Right lobe of liver (tissue), 6 donors: ENCODE measurements at regions not wholly inside any gene's neighbourhood (a gene's known extent, or its start where the extent isn't known, plus 50 kb on each side); places are given as distances from the start of the nearest gene placed in this dataset.
"Not testable (repeated sequence)": the region's sequence is repeated elsewhere in the genome, so short reads cannot be mapped to it uniquely, and the experiment has no call there.

Experiments
- ATAC-seq, 4 donors: fragments of 200-7000 bp; cut with Tn5 transposase; one replicate each; pipeline ENCODE4 v1.9.1; 2020; ENCODE audit warnings: mild to moderate bottlenecking in 4 of 4, moderate library complexity in 4 of 4
- DNase-seq, 3 donors: peaks; one replicate each; pipeline ENCODE4 v3.0.0-alpha.2; 2020
- H3K27ac ChIP-seq, 3 donors: fragments of 200-600 bp; one replicate each; pipeline ENCODE4 v1.8.0; 2022
- H3K27me3 ChIP-seq, 2 donors: fragments of 200-600 bp; one replicate each; pipeline ENCODE4 v1.8.0; 2022
- H3K36me3 ChIP-seq, 4 donors: fragments of 200-600 bp; sonication (generic) in 1 of 4; one replicate each; pipeline versions ENCODE4 v1.5.1 to v1.8.0; 2017 to 2022; ENCODE audit warnings: control low read depth in 1 of 4
- H3K4me1 ChIP-seq, 4 donors: fragments of 200-600 bp; sonication (generic) in 1 of 4; one replicate each; pipeline versions ENCODE4 v1.5.1 to v1.8.0; 2017 to 2022; ENCODE audit warnings: control low read depth in 1 of 4
- H3K4me3 ChIP-seq, 3 donors: fragments of 200-600 bp; one replicate each; pipeline ENCODE4 v1.8.0; 2022
- H3K9me3 ChIP-seq, 4 donors: fragments of 200-600 bp; sonication (generic) in 1 of 4; one replicate each; pipeline versions ENCODE4 v1.5.1 to v1.8.0; 2017 to 2022; ENCODE audit warnings: control low read depth in 1 of 4
- POLR2A ChIP-seq: fragments of 450-650 bp; IDR thresholded peaks from one replicate; pipeline ENCODE4 v1.6.1; 2017; ENCODE audit warnings: antibody characterized with exemption, mild to moderate bottlenecking
- WGBS: methylation state at CpG from one replicate; pipeline ENCODE4 v1.1.6; 2018; ENCODE audit warnings: low coverage, low lambda C conversion rate; ENCODE audit not compliant: insufficient coverage; ENCODE audit errors: missing lambda C conversion rate; 5-methylcytosine and 5-hydroxymethylcytosine counted together
- intact Hi-C, 2 donors: fragments of 100-400 bp; cut with DNase I; formaldehyde crosslinking; loops; one replicate each; pipeline versions ENCODE4 v1.11.2 to v1.14.1; 2022
- TF ChIP-seq, protein P1 (sequence below), 4 donors: fragments of 200-600 bp in 3 of 4; fragments of 450-650 bp in 1 of 4; IDR thresholded peaks; one replicate each; pipeline versions ENCODE4 v1.5.1 to v1.8.0; 2016 to 2022; ENCODE audit warnings: antibody characterized with exemption in 4 of 4, mild to moderate bottlenecking in 2 of 4
- donor health status: DM: no; HTN: yes; CAD: no.
- donor health status: DM: no; HTN: no; CAD: no.
- donor health status: DM: no; HTN: no; CAD: no.
- donor health status: DM: no; HTN: yes; CAD: no.
- donor health status: DM: no; HTN: yes; CAD: no.

DNA sequence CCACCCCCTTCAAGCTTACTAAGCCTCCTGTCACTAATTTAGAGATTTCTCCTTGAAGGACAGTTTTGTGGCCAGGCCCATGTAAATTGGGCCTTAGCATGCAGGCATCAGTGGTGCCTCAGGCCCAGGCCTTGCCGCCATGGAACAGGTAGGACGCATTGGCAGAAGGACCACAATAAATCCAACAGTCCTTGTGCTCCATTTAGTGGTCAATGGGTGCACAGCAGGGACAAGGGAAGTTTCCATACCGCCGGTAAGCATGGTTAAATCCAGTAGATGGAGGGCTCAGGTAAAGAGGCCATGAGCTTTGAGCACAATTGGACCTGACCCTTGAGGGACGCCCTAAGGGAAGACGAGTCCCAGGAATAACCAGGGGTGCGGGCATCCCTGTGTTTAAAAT lies 97.3 kb downstream of the UGT2B28 start:
- Histone ChIP-seq H3K4me3 (no peak overlapping the region), H3K27me3 (no peaks in the 10 kb centered on the region), H3K36me3 (no peaks in the 10 kb centered on the region), H3K27ac (no peak overlapping the region), H3K4me1 (no peaks in the 10 kb centered on the region), H3K9me3 (no peaks in the 10 kb centered on the region)
- intact Hi-C loops = no loop called here
- WGBS = 75% methylated on average over 4 of the region's 7 CpGs
- ATAC-seq (no peak), DNase-seq (no peak)
- TF ChIP-seq, protein P1, sequence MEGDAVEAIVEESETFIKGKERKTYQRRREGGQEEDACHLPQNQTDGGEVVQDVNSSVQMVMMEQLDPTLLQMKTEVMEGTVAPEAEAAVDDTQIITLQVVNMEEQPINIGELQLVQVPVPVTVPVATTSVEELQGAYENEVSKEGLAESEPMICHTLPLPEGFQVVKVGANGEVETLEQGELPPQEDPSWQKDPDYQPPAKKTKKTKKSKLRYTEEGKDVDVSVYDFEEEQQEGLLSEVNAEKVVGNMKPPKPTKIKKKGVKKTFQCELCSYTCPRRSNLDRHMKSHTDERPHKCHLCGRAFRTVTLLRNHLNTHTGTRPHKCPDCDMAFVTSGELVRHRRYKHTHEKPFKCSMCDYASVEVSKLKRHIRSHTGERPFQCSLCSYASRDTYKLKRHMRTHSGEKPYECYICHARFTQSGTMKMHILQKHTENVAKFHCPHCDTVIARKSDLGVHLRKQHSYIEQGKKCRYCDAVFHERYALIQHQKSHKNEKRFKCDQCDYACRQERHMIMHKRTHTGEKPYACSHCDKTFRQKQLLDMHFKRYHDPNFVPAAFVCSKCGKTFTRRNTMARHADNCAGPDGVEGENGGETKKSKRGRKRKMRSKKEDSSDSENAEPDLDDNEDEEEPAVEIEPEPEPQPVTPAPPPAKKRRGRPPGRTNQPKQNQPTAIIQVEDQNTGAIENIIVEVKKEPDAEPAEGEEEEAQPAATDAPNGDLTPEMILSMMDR (IDR thresholded peaks at IDR 0.05) = no peak
- TF ChIP-seq POLR2A = no peak

DNA sequence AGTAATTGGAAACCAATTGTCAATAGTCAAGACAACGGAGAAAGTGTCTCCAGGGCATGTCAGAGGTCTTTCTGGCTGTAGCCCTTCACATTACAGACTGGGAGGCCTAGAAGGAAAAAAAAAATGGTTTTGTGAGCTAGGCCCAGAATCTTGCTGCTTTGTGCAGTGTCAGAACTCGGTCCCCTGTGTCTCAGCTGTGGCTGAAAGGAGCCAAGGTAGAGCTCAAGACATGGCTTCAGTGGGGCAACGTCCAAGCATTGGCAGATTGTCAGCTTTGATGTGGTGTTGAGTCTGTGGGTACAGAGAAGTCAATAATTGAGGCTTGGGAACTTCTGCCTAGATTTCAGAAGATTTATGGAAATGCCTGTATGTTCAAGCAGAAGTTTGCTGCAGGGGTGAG lies 103.0 kb downstream of the UGT2B28 start:
- no peak for ATAC-seq
- Histone ChIP-seq H3K4me3 (no peak overlapping the region), H3K27ac (no peak overlapping the region), H3K9me3 (no peaks in the 10 kb centered on the region), H3K36me3 (no peaks in the 10 kb centered on the region), H3K4me1 (no peaks in the 10 kb centered on the region), H3K27me3 (no peaks in the 10 kb centered on the region)
- no peak for TF ChIP-seq POLR2A
- TF ChIP-seq, protein P1 (IDR thresholded peaks at IDR 0.05) = no peak
- WGBS = 58% methylated on average over 3 of the region's 3 CpGs
- no peak for DNase-seq
- intact Hi-C loops = no loop called here

DNA sequence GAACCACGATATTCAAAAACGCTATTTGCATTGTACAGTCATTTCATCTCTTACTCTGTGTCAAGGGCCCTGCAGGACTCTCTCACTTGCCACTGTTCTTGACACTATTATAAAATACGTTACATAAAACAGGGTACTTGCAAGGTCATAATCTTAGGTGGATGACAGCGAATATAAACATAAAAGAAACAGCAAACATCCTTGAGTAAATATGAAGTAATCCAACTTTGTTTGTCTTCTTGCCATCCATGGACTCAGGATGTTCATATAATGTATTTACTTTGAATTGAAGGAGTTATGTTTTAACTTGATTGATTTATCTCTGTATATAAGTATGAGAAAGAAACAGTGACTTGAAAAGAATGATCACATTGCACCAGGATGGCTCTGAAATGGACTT lies 106.6 kb downstream of the UGT2B4 start:
- not testable (repeated sequence) for H3K27ac ChIP-seq, ATAC-seq
- 55% methylated on average over 4 of the region's 4 CpGs for whole genome bisulfite sequencing

DNA sequence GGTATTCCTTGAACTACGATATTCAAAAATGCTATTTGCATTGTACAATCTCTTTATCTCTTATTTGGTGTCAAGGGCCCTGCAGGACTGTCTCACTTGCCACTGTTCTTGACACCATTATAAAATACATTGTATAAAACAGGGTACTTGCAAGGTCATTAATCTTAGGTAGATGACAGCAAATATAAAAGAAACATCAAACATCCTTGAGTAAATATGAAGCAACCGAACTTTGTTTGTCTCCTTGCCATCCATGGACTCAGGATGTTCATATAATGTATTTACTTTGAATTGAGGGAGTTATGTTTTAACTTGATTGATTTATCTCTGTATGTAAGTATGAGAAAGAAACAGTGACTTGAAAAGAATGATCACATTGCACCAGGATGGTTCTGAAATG lies 87.3 kb downstream of the UGT2B4 start:
- H3K27me3 ChIP-seq = no peaks in the 10 kb centered on the region
- ATAC-seq = no peak
- no peak overlapping the region for H3K4me3 ChIP-seq
- no peak for DNase-seq
- WGBS = 57% methylated on average over 2 of the region's 2 CpGs
- no peak overlapping the region for H3K27ac ChIP-seq
- no peak for TF ChIP-seq POLR2A
- TF ChIP-seq, protein P1 (IDR thresholded peaks at IDR 0.05) = no peak
- no peaks in the 10 kb centered on the region for H3K4me1 ChIP-seq
- no peaks in the 10 kb centered on the region for H3K9me3 ChIP-seq
- H3K36me3 ChIP-seq = no peaks in the 10 kb centered on the region
- intact Hi-C loops = no loop called here

More for the DNA sequence above, 106.6 kb downstream of the UGT2B4 start:
- H3K36me3 ChIP-seq, H3K4me3 ChIP-seq, DNase-seq, H3K4me1 ChIP-seq, H3K27me3 ChIP-seq, H3K9me3 ChIP-seq, intact Hi-C loops: not testable (repeated sequence)

DNA sequence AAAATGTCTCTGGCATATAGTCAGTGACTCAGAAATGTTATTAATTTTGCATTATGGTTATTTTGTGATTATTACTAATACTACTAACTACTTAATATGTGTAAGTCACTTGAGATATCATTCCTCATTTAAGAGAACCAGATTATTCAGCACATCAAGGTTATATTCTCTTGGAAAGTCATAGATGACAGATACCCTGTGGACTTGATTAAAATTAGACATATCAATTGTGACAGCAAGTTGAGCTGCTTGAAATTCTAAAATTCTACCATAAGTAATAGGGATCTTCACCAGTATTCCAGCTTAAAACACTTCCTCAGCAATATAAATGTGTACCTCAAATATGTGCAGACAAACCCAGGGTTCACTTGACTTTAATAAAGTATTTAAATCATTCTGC lies 83.7 kb downstream of the UGT2B4 start:
- H3K4me3 ChIP-seq, H3K9me3 ChIP-seq, H3K27me3 ChIP-seq, intact Hi-C loops, ATAC-seq, H3K4me1 ChIP-seq, H3K36me3 ChIP-seq, DNase-seq, H3K27ac ChIP-seq: not testable (repeated sequence)

DNA sequence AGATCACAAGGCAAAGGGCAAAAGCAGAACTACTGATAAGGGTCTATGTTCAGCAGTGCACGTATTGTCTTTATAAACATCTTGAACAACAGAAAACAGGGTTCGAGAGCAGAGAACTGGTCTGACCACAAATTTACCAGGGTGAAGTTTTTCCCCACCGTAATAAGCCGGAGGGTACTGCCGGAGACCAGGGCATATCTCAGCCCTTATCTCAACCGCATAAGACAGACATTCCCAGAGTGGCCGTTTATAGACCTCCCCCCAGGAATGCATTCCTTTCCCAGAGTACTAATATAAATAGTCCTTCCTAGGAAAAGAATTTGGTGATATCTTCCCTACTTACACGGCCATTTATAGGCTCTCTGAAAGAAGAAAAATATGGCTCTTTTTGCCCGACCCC lies 71.0 kb downstream of the UGT2B4 start:
- H3K27ac ChIP-seq, H3K27me3 ChIP-seq, H3K4me3 ChIP-seq, intact Hi-C loops, ATAC-seq, DNase-seq, H3K4me1 ChIP-seq, H3K9me3 ChIP-seq, H3K36me3 ChIP-seq: not testable (repeated sequence)
- 82% methylated on average over 8 of the region's 9 CpGs for WGBS
